GM23338 (cell line): ENCODE measurements at regions not wholly inside any gene's neighbourhood (a gene's known extent, or its start where the extent isn't known, plus 50 kb on each side); places are given as distances from the start of the nearest gene placed in this dataset.

Experiments used
- ATAC-seq: fragments of 200-7000 bp; cut with Tn5 transposase; 3 replicates; pipeline ENCODE4 v1.9.1; 2020
- DNase-seq: peaks from one replicate; pipeline ENCODE4 v3.0.0-alpha.2; 2015; ENCODE audit warnings: low spot score
- H2AFZ ChIP-seq: fragments of 200-600 bp; sonication (generic); 2 replicates; pipeline ENCODE4 v1.8.0; 2016; ENCODE audit warnings: antibody characterized with exemption, mild to moderate bottlenecking, moderate library complexity
- H3F3A ChIP-seq: fragments of 200-600 bp; sonication (generic); replicated peaks from 2 replicates; pipeline ENCODE4 v1.8.0; 2017; ENCODE audit warnings: antibody characterized with exemption, mixed run types, low read depth
- H3K27ac ChIP-seq: fragments of 200-600 bp; sonication (generic); 2 replicates; pipeline ENCODE4 v1.6.1; 2016; ENCODE audit warnings: low read depth
- H3K27me3 ChIP-seq: fragments of 200-600 bp; sonication (generic); 2 replicates; pipeline ENCODE4 v1.8.0; 2016; ENCODE audit warnings: mild to moderate bottlenecking, mixed run types, moderate library complexity; ENCODE audit not compliant: insufficient read depth
- H3K36me3 ChIP-seq: fragments of 200-600 bp; sonication (generic); 2 replicates; pipeline ENCODE4 v1.8.0; 2016; ENCODE audit warnings: mild to moderate bottlenecking; ENCODE audit not compliant: insufficient read depth
- H3K4me1 ChIP-seq: fragments of 200-600 bp; sonication (generic); 2 replicates; pipeline ENCODE4 v1.8.0; 2016; ENCODE audit warnings: mild to moderate bottlenecking, moderate library complexity; ENCODE audit not compliant: insufficient read depth
- H3K4me2 ChIP-seq: fragments of 200-600 bp; sonication (generic); 2 replicates; pipeline ENCODE4 v1.7.1; 2017; ENCODE audit warnings: mixed run types
- H3K4me3 ChIP-seq: fragments of 200-600 bp; sonication (generic); 2 replicates; pipeline ENCODE4 v1.6.1; 2016; ENCODE audit warnings: mixed run types
- H3K79me2 ChIP-seq: fragments of 200-600 bp; sonication (generic); replicated peaks from 2 replicates; pipeline ENCODE4 v1.8.0; 2017; ENCODE audit warnings: mild to moderate bottlenecking; ENCODE audit not compliant: insufficient read depth
- H3K9me2 ChIP-seq: fragments of 200-600 bp; sonication (generic); 2 replicates; pipeline ENCODE4 v1.8.0; 2017; ENCODE audit not compliant: insufficient read depth
- H4K20me1 ChIP-seq: fragments of 200-600 bp; sonication (generic); replicated peaks from 2 replicates; pipeline ENCODE4 v1.8.0; 2017; ENCODE audit warnings: mild to moderate bottlenecking; ENCODE audit not compliant: insufficient read depth
- H3K27ac Mint-ChIP-seq: 2 replicates; pipeline ENCODE4 v1.8.0; 2020; ENCODE audit warnings: inconsistent platforms, mild to moderate bottlenecking, moderate library complexity, mixed read lengths
- H3K27me3 Mint-ChIP-seq: 3 replicates; pipeline ENCODE4 v1.8.0; 2022; ENCODE audit warnings: low read depth, mild to moderate bottlenecking, moderate library complexity, mixed read lengths, inconsistent platforms; ENCODE audit not compliant: insufficient read depth, poor library complexity
- H3K36me3 Mint-ChIP-seq: 3 replicates; pipeline ENCODE4 v1.8.0; 2021; ENCODE audit warnings: low read depth, mild to moderate bottlenecking, inconsistent platforms, moderate library complexity, mixed read lengths
- H3K4me1 Mint-ChIP-seq: 3 replicates; pipeline ENCODE4 v1.8.0; 2020; ENCODE audit warnings: mild to moderate bottlenecking, inconsistent platforms, mixed read lengths
- H3K4me3 Mint-ChIP-seq: 3 replicates; pipeline ENCODE4 v1.8.0; 2021; ENCODE audit warnings: moderate library complexity, mild to moderate bottlenecking, inconsistent platforms, mixed read lengths
- H3K9me3 Mint-ChIP-seq: 3 replicates; pipeline ENCODE4 v1.8.0; 2020; ENCODE audit warnings: moderate library complexity, mild to moderate bottlenecking, inconsistent platforms, mixed read lengths
- CREB1 ChIP-seq: fragments of 250-450 bp; sonication (Bioruptor Pico); IDR thresholded peaks from 2 replicates; pipeline ENCODE4 v1.5.0; 2020; ENCODE audit warnings: low read depth, mild to moderate bottlenecking, moderate library complexity
- CTCF ChIP-seq, 2 experiments: fragments of 200-600 bp in 1 of 2; sonication (generic) in 1 of 2; conservative IDR thresholded peaks; 2 replicates each; pipeline versions ENCODE4 v1.5.1 to v1.6.1; 2016 to 2017; ENCODE audit warnings: antibody characterized with exemption in 2 of 2, low read depth in 2 of 2, mild to moderate bottlenecking in 2 of 2, moderate library complexity in 1 of 2
- ETS1 ChIP-seq: IDR thresholded peaks from 2 replicates; pipeline ENCODE4 v1.6.1; 2016; ENCODE audit warnings: antibody characterized with exemption
- EZH2 ChIP-seq: fragments of 200-600 bp; sonication (generic); IDR thresholded peaks from one replicate; pipeline ENCODE4 v1.8.0; 2017; ENCODE audit warnings: antibody characterized with exemption, mild to moderate bottlenecking, low read depth; ENCODE audit not compliant: unreplicated experiment
- EZH2phosphoT487 ChIP-seq: fragments of 200-600 bp; sonication (generic); IDR thresholded peaks from one replicate; pipeline ENCODE4 v1.8.1; 2018; ENCODE audit warnings: antibody characterized with exemption; ENCODE audit not compliant: unreplicated experiment
- JUNB ChIP-seq: IDR thresholded peaks from one replicate; pipeline ENCODE4 v1.6.1; 2016; ENCODE audit warnings: antibody characterized with exemption; ENCODE audit not compliant: unreplicated experiment
- NANOG ChIP-seq: IDR thresholded peaks from 2 replicates; pipeline ENCODE4 v1.6.1; 2016; ENCODE audit warnings: antibody characterized with exemption, borderline replicate concordance
- POLR2AphosphoS5 ChIP-seq: IDR thresholded peaks from 2 replicates; pipeline ENCODE4 v1.6.1; 2016; ENCODE audit warnings: antibody characterized with exemption, low read depth
- STAT1 ChIP-seq: IDR thresholded peaks from one replicate; pipeline ENCODE4 v1.6.1; 2016; ENCODE audit warnings: antibody characterized with exemption; ENCODE audit not compliant: unreplicated experiment
- ZNF114 ChIP-seq: fragments of 250-450 bp; sonication (Bioruptor Pico); IDR thresholded peaks from 2 replicates; pipeline ENCODE4 v1.5.0; 2020; ENCODE audit warnings: mild to moderate bottlenecking, moderate library complexity
- ZNF462 ChIP-seq: fragments of 250-450 bp; sonication (Bioruptor Pico); IDR thresholded peaks from 2 replicates; pipeline ENCODE4 v1.5.0; 2020; ENCODE audit warnings: mild to moderate bottlenecking, moderate library complexity

GRCh38 chr4:3845744-3846429 lies 79.7 kb downstream of the ADRA2C start (continued):
- TF ChIP-seq NANOG (no peak), CTCF (conservative IDR thresholded peaks at IDR 0.05; ENCODE audit: low read depth in 2 of 2) (no peak), STAT1 (no peak), CREB1 (CRISPR knock-in tag) (no peak), EZH2phosphoT487 (no peak), EZH2 (no peak)

GRCh38 chr4:3847211-3847940 lies 81.2 kb downstream of the ADRA2C start:
- Histone ChIP-seq H3K4me2 (no peak overlapping the region), H3K79me2 (no peaks in the 10 kb centered on the region), H3K27ac (no peak overlapping the region), H4K20me1 (no peaks in the 10 kb centered on the region), H3F3A (no peaks in the 10 kb centered on the region), H3K4me1 (peaks cover 19% of the 10 kb centered on the region), H2AFZ (peak overlapping the region; percentile 60), H3K27me3 (no peaks in the 10 kb centered on the region), H3K4me3 (no peak overlapping the region), H3K36me3 (no peaks in the 10 kb centered on the region), H3K9me2 (no peaks in the 10 kb centered on the region)
- H3K36me3 Mint-ChIP-seq: peaks cover 15% of the 10 kb centered on the region; the same call in 2 of the 3 replicates
- peaks cover 19% of the 10 kb centered on the region for H3K4me1 Mint-ChIP-seq
- TF ChIP-seq POLR2AphosphoS5 (no peak), ETS1 (no peak), ZNF462 (no peak), EZH2 (no peak), NANOG (no peak), CTCF (conservative IDR thresholded peaks at IDR 0.05; ENCODE audit: low read depth in 2 of 2) (no peak), STAT1 (no peak), CREB1 (CRISPR knock-in tag) (no peak), ZNF114 (CRISPR knock-in tag) (no peak), JUNB (no peak)
- DNase-seq (no peak), ATAC-seq (no peak)
- no peak overlapping the region for H3K4me3 Mint-ChIP-seq
- peaks cover 27% of the 10 kb centered on the region for H3K9me3 Mint-ChIP-seq
- peaks cover 8% of the 10 kb centered on the region for H3K27me3 Mint-ChIP-seq
- no peak overlapping the region for H3K27ac Mint-ChIP-seq
